ENCODE measurements at regions not wholly inside any gene's neighbourhood (a gene's known extent, or its start where the extent isn't known, plus 50 kb on each side); places are given as distances from the start of the nearest gene placed in this dataset.

DNA sequence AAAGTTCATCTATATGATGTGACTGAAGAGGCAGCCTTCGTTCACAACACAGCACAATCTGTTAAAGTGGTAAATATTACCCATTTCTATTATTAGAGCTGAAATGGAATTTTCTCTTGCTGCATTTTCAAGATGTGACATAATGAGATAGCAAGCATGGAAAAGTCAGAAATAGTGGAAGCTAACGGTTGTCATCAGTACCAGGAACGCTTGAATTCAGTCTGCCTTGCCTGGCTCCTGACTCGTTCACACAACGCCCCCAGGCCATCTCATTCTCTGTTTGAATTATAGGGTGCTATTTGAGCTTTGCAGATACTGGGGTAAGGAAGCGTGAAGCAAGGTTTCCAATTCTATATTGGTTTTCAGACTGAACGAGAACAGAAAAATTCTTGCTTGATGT is 116.5 kb upstream of the MAP3K7 start:
- Histone ChIP-seq H3K23me2 (ENCODE audit: insufficient read length, low read depth, low read length, poor library complexity, severe bottlenecking) (no peaks in the 10 kb centered on the region), H2BK15ac (ENCODE audit: low read depth, low read length) (no peak overlapping the region), H2BK12ac (ENCODE audit: insufficient read length, low read depth, low read length) (no peak overlapping the region), H3K4me1 (ENCODE audit: insufficient read depth, low read length) (peaks cover 4% of the 10 kb centered on the region; the same call in 1 of the 2 replicates), H2AK5ac (ENCODE audit: insufficient read length, low read length) (no peak overlapping the region), H4K8ac (replicated peaks; ENCODE audit: insufficient read length, low read depth, low read length) (no peak overlapping the region), H3T11ph (ENCODE audit: low read length) (no peak overlapping the region), H2BK5ac (ENCODE audit: insufficient read length, low read length) (no peak overlapping the region), H3K27me3 (ENCODE audit: insufficient read depth, low read length) (no peaks in the 10 kb centered on the region), H3K18ac (ENCODE audit: insufficient read length, low read depth, low read length) (no peak overlapping the region), H4K5ac (ENCODE audit: insufficient read length, low read depth, low read length) (no peak overlapping the region), H3K27ac (ENCODE audit: insufficient read length, low read depth, low read length) (no peak overlapping the region), H3K4ac (ENCODE audit: low read depth, low read length) (no peak overlapping the region), H3K9me3 (ENCODE audit: control insufficient read depth, low read depth, low read length) (no peaks in the 10 kb centered on the region), H3K79me2 (ENCODE audit: insufficient read depth, low read length) (no peaks in the 10 kb centered on the region), H3K56ac (ENCODE audit: insufficient read length, low read depth, low read length) (no peak overlapping the region), H3K79me1 (ENCODE audit: insufficient read depth, low read depth, low read length, poor library complexity, severe bottlenecking) (no peaks in the 10 kb centered on the region), H2AFZ (ENCODE audit: low read length) (no peak overlapping the region), H2BK120ac (ENCODE audit: low read depth, low read length, poor library complexity, severe bottlenecking) (no peak overlapping the region), H3K14ac (ENCODE audit: insufficient read depth, low read length) (no peak overlapping the region), H3K9ac (ENCODE audit: extremely low read depth, insufficient read length, low read length) (no peak overlapping the region), H2BK20ac (ENCODE audit: low read depth, low read length, poor library complexity, severe bottlenecking) (no peak overlapping the region), H3K23ac (ENCODE audit: insufficient read length, low read depth, low read length) (no peak overlapping the region), H4K20me1 (ENCODE audit: control insufficient read depth, insufficient read depth, insufficient read length) (no peaks in the 10 kb centered on the region), H4K91ac (ENCODE audit: insufficient read length, low read depth, low read length) (no peak overlapping the region), H3K4me2 (ENCODE audit: insufficient read depth, insufficient read length, low read length) (no peak overlapping the region)
- Mint-ChIP-seq H3K9me3 (no peaks in the 10 kb centered on the region), H3K27ac (no peak overlapping the region), H3K4me3 (no peak overlapping the region), H3K4me1 (peaks cover 13 to 15% of the 10 kb centered on the region in 2 experiments), H3K36me3 (ENCODE audit: insufficient read depth in 1 of 3, low read depth in 3 of 3) (no peaks in the 10 kb centered on the region), H3K27me3 (ENCODE audit: low read depth) (no peaks in the 10 kb centered on the region)
- no peak for DNase-seq
- WGBS (ENCODE audit: extremely low coverage, insufficient read length, low lambda C conversion rate), result no CpG with 5 or more reads among the region's 7 CpGs
- TF ChIP-seq CTCF (conservative IDR thresholded peaks at IDR 0.05), result no peak

Data from H9 (cell line).